IPS DF 4.7 (cell line): ENCODE measurements at regions not wholly inside any gene's neighbourhood (a gene's known extent, or its start where the extent isn't known, plus 50 kb on each side); places are given as distances from the start of the nearest gene placed in this dataset.
"Not testable (repeated sequence)": the region's sequence is repeated elsewhere in the genome, so short reads cannot be mapped to it uniquely, and the experiment has no call there.

ENCODE experiments used
- DNase-seq: peaks from one replicate; pipeline ENCODE4 v3.0.0-alpha.2; 2013; ENCODE audit warnings: low spot score; ENCODE audit errors: extremely low read depth

- DNase-seq = no peak
These were observed 1398.0 kb upstream of the NXPH2 start for GRCh38 chr2:140178234-140178633.

DNA sequence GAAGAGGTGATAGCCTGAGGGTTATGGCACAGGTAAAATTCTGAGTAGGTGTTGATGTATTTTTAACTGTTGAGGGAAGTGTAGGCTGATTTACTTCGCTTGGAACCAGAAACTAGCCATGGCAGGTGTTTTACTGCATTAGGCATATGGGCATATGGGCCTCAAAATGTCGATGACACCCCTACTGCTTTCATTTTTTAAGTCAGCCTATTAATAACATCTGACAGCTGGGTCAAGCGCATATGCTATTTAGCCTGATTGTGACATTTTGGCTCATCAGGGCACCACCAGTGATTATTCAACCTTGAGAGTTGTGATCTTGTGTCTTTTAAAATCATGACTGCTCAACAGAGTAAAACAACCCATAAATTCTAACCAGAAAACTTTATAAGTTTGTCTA is 1396.9 kb upstream of the NXPH2 start:
- no peak for DNase-seq

GRCh38 chr2:140173790-140174189 is 1393.6 kb upstream of the NXPH2 start:
- DNase-seq = no peak

DNA sequence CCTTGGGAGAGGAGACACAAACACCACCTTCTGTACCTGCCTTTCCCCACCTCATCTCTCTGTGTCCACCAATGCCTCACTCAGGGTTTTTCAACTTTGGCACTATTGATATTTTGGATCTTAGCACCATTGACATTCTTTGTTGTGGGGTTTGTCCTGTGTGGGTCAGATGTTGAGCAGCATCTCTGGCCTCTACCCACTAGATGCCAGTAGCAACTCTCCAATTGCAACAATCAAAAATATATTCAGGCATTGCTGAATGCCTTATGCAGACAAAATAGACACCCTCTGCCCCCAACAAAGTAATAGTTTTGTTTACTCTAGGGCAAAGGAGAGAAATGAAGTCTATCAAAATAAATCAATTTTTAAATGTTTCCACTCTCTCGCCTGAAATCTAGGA is 1384.3 kb upstream of the NXPH2 start:
- DNase-seq = no peak

DNA sequence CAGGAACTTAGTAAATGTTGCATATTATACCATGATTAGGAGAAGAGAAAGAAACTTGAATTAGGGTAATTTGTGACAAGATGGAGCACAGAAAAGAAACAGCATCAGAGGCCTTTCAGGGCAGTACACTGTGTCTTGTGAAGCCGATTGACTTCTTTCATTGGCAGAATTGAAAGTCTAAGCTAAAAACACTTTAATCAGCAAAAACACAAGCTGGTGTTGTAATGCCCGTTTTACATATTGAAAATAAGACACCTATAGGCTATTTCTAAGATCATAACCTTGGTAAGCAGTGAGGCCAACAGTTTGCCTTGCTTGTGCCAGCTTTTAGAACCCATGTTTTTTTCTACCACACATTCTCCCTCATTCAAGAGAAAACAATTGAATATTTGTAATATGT is 1378.1 kb upstream of the NXPH2 start:
- DNase-seq = no peak

- DNase-seq = no peak
These were observed 1377.6 kb upstream of the NXPH2 start for GRCh38 chr2:140157816-140158215.

DNA sequence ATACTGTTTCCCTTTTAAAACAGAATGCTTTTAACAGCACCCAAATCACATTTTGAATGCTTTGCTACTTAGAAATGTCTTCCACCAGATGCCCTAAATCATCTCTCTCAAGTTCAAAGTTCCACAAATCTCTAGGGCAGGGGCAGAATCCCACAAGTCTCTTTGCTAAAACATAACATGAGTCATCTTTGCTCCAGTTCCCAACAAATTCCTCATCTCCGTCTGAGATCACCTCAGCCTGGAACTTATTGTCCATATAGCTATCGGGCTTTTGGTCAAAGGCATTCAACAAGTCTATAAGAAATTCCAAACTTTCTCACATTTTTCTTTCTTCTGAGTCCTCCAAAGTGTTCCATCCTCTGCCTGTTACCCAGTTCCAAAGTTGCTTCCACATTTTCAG is 1374.5 kb upstream of the NXPH2 start:
- no peak for DNase-seq

- no peak for DNase-seq
These were observed 1374.1 kb upstream of the NXPH2 start for GRCh38 chr2:140154271-140154670.

DNA sequence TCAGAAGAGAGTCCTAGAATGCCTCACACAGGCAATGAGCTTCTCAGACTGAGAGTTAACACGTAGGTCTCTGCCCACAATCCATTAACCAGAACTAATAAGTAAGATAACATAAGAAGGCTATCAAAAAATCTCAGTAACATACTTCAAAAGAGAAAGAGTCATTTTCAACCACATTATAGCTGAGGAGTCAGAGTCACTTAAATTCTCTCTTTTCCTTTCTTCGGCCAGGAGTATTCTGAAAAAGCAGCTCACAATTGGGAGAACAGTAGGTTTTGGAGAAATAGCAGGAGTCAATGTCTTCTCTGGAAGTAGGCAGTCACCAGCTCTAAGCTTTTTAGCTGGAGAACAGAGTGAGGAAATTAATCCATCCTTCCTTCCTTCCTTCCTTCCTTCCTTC is 1364.4 kb upstream of the NXPH2 start:
- no peak for DNase-seq

GRCh38 chr2:140138736-140139135 is 1358.5 kb upstream of the NXPH2 start:
- no peak for DNase-seq

GRCh38 chr2:140136861-140137260 is 1356.7 kb upstream of the NXPH2 start:
- DNase-seq = no peak

DNA sequence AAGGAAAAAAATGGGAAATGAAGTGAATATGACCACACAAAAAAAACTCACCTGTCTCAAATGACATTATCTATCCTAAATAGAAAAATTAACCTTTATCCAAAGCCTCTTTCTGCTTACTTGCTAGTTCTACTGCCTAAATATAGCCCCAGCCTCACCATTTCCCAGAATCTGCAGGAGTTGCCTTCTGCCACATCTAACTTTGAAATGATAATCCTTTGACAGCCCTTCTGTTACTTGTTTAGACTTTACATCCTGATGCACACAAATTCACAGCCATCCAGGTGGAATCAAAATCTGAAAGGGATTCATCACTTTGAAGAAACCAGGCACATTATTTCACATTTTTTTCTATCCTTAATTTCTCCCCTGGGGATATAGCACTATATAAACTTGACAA is 1356.2 kb upstream of the NXPH2 start:
- no peak for DNase-seq

DNA sequence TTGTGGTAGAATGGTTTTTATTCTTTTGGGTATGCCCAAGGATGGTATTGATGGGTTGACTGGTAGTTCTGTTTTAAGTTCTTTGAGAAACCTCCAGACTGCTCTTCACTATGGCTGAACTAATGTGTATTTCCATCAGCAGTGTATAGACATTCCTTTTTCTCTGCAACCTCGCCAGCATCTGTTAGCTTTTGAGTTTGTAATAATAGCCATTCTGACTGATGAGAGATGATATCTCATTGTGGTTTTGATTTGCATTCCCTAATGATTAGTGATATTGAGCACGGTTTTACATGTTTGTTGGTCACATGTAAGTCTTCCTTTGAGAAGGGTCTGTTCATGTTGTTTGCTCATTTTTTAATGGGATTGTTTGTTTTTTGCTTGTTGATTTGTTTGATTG is 1348.7 kb upstream of the NXPH2 start:
- no peak for DNase-seq

DNA sequence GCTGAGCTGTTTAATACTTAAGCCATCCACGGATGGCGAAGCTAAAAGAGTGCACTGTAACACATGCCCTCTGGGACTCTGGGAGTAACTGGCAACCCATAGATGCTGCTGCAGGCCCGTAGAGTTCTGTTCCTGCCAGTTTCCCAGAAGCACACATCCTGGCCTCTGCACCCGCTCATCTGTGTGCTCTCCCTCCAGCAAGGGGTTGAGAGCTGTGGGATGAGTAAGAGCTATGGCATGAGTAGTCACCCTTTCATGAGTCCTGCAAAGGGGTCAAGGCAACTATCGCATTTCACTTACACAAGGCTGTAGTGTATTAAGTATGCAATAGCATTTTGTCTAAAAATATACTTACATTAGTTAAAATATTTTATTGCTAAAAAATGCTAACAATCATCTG is 1341.8 kb upstream of the NXPH2 start:
- no peak for DNase-seq

- no peak for DNase-seq
These were observed 1337.2 kb upstream of the NXPH2 start for GRCh38 chr2:140117386-140117785.

DNA sequence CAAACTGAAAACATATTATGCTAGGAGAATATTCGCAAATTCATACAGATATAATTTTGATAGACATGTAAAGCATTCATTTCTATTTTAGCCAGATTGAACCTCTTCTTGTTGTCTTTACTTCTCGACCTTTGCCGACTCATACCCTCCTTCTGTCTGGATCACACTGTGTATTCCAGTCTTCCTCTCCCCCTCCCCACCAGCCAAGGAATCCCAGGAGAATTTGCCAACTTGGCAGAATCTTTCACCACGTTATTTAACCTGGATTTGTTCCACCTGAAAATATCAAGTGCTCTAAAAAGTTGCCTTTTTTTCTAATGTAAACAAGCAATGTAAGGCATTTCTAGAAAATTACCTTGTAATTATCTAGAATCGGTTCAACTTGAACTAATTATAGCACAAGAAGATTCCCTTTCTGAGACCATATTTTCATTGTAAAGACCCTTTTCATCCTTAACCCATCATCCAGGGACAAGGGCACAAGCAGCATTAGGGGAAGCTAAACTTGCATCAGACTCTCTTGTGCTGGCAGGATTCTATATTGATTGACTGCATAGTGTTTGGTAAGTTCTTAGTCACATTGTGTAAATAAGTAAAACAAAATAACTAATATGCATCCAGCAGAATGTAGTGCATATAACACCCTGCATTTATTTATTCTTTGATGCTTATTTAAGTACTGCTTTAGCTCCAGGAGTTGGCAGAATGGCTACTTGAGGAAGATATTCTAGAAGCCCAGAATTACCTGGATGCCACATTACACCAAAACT is 1328.7 kb upstream of the NXPH2 start:
- DNase-seq = no peak

DNA sequence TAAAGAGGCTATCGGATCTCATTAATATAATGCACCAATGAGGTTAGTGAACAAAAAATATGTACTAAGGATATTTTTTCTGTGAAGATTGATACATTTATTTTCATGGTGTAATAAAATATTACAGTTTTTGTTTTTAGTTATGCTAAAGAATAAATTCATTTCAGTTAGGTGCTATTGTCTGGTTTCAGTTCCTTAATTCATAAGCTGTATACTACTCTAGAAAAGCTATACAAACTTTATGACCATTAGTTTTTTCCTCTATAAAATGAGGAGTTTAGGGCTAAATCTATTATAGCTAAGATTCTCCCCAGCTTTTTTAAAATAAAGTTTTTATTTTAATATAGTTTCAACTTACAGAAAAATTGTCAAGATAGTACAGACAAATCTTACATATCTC is 1311.7 kb upstream of the NXPH2 start:
- DNase-seq = no peak

- DNase-seq = no peak
These were observed 1306.8 kb upstream of the NXPH2 start for GRCh38 chr2:140086964-140087363.

- DNase-seq = no peak
These were observed 1305.5 kb upstream of the NXPH2 start for GRCh38 chr2:140085674-140086073.

DNA sequence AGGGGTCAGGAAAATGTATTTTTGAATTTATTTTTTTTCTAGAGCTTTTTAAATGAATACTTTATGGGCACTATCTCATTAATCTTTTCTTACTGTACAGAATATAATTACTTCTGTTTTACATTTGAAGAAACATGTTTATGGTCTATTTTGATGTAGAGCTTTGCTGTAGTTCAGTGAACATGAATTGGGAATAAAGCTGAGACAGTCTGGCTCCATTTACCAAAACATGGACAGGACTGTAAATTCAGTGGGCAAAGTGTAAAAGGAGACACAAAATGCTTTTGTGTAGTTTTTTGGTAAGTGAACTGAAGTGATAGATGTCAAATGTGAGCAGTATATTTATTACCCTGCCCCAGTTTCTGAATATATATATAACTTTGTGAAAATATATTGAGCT is 1298.8 kb upstream of the NXPH2 start:
- DNase-seq = no peak

DNA sequence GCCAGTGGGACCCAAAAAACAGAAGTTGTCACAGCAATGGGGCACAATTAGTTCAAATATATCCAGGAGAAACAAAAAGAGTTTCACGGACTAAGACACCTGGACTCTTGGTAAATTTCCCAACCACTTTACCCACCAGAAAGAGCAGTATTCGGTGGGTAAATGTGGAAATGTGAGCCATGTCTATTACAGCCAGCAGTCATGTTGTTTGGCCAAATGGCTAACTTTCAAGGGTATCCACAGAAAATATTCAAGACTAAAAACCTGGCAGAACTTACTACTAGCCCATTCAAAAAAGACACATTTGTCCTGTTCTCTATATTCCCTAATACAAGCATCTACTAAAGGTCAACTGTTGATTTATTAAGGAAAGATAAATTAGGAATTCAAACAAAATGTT is 1296.0 kb upstream of the NXPH2 start:
- DNase-seq = no peak

DNA sequence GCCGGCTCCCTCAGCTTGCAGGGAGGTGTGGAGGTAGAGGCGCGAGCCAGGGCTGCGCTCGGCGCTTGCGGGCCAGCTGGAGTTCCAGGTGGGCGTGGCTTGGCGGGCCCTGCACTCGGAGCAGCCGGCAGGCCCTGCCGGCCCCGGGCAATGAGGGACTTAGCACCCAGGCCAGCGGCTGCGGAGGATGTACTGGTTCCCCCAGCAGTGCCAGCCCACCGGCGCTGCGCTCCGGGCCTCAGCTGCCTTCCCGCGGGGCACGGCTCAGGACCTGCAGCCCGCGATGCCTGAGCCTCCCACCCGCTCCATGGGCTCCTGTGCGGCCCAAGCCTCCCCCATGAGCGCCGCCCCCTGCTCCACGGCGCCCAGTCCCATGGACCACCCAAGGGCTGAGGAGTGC is 1293.6 kb upstream of the NXPH2 start:
- DNase-seq = not testable (repeated sequence)

DNA sequence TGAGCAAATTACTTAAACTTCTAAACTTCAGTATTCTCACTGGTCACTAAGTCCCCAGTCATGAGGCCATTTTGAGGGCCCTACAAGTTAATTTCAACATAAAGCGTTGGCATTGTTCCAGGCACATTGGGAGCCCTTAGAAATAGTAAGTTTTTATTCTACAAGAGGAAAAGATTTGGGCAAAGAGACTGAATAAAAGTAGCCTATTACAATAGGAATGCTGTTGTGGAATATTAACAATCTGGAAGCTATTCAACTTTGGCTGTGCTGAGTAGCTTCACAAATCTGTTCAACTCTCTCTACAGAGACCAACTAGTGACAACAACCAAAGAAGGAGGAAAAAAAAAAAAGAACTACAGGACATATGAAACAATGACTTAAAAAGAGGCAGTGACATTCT is 1287.5 kb upstream of the NXPH2 start:
- DNase-seq = no peak

DNA sequence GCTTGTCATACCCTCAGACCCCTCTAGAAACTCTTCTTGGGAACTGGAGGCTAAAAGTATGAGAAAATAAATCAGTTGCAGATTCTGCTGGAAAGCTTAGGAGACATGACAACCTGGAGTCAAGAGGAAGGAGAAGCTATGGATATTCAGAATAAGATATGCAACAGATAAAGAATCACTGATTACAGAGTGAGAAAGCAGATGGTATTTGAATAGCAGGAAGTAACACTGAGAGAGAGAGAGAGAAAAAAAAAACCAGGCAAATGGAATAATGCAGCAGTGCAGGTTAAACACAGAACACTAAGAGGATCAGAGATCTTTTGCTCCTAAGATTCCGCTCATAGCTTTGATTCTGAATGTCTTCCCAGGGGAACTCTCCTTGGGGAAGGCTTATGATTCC is 1284.1 kb upstream of the NXPH2 start:
- DNase-seq = no peak
